Esophagus (tissue), 2 donors: ENCODE measurements at regions not wholly inside any gene's neighbourhood (a gene's known extent, or its start where the extent isn't known, plus 50 kb on each side); places are given as distances from the start of the nearest gene placed in this dataset.

Experiments used
- H3K27ac ChIP-seq, 2 donors: one replicate each; pipeline ENCODE4 v1.5.1; 2013; ENCODE audit warnings: low read depth in 2 of 2, mild to moderate bottlenecking in 2 of 2, inconsistent platforms in 1 of 2, low read length in 1 of 2, moderate library complexity in 1 of 2
- H3K27me3 ChIP-seq, 2 donors: one replicate each; pipeline ENCODE4 v1.6.1; 2013; ENCODE audit warnings: low read length in 2 of 2, control low read depth in 1 of 2, mild to moderate bottlenecking in 1 of 2; ENCODE audit not compliant: insufficient read depth in 2 of 2, control insufficient read depth in 1 of 2
- H3K36me3 ChIP-seq, 2 donors: one replicate each; pipeline ENCODE4 v1.6.1; 2013; ENCODE audit warnings: low read length in 1 of 2; ENCODE audit not compliant: control insufficient read depth in 2 of 2, insufficient read depth in 2 of 2
- H3K4me1 ChIP-seq, 2 donors: one replicate each; pipeline ENCODE4 v1.6.1; 2013; ENCODE audit warnings: low read length in 1 of 2; ENCODE audit not compliant: control insufficient read depth in 2 of 2, insufficient read depth in 2 of 2
- H3K4me3 ChIP-seq, 2 donors: one replicate each; pipeline ENCODE4 v1.5.1; 2013; ENCODE audit warnings: low read length in 2 of 2, mild to moderate bottlenecking in 2 of 2, low read depth in 1 of 2, moderate library complexity in 1 of 2
- H3K9me3 ChIP-seq, 2 donors: one replicate each; pipeline ENCODE4 v1.6.1; 2013; ENCODE audit warnings: mild to moderate bottlenecking in 2 of 2, low read depth in 1 of 2, low read length in 1 of 2, moderate library complexity in 1 of 2; ENCODE audit not compliant: control insufficient read depth in 2 of 2, insufficient read depth in 1 of 2
- WGBS, 2 donors: extraction: QIAGEN DNeasy Blood & Tissue Kit; methylation state at CpG; one replicate each; pipeline ENCODE4 v1.1.7; 2013; 5-methylcytosine and 5-hydroxymethylcytosine counted together
- donor health status: healthy with polysubstance abuse.
- donor health status: Bipolar disorder and iron deficiency.

DNA sequence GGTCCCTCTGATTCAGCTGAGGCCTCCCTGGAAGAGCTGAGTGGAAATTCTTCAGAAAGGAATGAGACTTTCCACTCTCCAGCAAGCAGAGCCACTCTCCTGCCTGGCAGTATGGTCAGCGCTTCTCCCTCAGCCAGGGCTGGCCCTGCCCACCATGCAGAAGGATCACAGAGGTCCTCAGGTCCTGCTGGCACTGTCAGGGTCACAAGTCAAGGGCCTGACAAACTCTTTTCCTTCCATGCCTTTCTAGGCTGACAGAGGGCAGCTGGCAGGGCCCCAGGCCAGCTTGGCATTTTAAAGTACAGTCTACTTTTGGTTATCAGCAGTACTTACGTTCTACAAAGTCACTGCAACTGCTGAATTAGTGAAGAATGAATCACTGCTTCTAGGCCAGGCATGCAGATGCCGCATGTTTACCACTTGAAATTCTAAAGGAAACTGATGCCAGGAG is 119.3 kb upstream of the FRMD4A start:
- no peak overlapping the region for H3K4me3 ChIP-seq
- no peaks in the 10 kb centered on the region for H3K4me1 ChIP-seq
- no peaks in the 10 kb centered on the region for H3K36me3 ChIP-seq
- no peaks in the 10 kb centered on the region for H3K27me3 ChIP-seq
- 63 to 82% methylated on average over 3 of the region's 3 CpGs for WGBS, 2 donors
- no peaks in the 10 kb centered on the region for H3K9me3 ChIP-seq
- peak overlapping the region in 1 of 2 donors; percentile 2 for H3K27ac ChIP-seq

DNA sequence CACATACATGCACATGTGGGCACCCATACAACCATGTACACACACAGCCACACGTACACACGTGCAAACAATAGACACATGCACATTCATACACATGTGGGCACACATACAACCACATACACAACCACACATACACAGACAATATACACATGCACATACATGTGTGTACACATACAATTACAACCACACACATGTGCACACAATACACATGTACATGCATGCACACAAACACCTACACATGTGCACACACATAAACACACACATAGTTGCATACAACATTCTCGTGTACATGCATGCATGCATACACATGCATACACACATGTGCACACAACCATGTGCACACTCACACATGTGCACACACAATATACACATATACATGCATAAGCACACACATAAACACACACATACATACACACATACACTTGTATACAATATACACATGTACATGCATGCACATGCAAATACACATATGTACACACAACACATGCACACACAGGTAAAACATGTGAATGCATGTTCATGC is 118.6 kb upstream of the FRMD4A start:
- H3K36me3 ChIP-seq, result no peaks in the 10 kb centered on the region
- H3K4me1 ChIP-seq, result no peaks in the 10 kb centered on the region
- 96 to 97% methylated on average over 3 of the region's 3 CpGs for WGBS, 2 donors

DNA sequence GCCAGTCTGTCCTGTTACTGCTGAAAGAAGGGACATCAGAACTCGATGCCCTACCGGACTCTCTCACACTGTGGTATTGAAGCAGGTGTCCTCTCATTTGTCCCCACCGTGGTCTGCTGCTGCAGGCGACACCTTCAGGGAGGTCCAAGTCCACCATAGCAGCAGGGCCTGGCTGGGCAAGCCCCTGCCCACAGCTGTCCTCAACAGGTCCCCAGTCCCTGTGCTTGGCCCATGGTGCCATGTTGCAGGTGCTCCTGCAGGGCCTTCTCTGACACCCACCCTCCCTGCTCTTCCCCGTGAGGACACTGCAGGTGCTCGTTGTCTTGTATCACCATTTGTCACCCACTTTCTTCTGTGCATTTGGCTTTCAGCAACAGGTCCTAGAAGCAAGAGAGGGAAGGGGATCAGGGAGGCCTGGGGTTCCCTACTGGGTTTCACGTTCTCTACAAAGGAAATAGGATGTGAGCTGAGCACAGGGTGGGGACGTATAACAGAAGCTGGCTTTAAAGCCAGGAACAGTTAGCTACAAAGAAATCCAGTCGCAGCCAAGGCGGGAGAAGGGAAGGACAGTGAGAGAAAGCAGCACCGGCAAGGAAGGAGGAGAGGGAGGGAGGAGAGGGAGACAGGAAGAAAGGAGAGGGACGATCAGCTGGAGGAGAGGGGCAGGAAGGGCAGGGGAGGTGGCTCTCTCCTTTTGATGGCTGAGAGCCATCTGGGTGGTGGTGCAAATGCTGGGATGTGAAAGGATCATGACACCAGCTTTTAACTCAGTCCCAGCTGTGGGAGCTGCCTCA is 117.7 kb upstream of the FRMD4A start:
- WGBS, 2 donors, result 73 to 75% methylated on average over 12 of the region's 12 CpGs
- Histone ChIP-seq H3K27ac (no peak overlapping the region), H3K4me3 (no peak overlapping the region), H3K36me3 (no peaks in the 10 kb centered on the region), H3K4me1 (no peaks in the 10 kb centered on the region), H3K9me3 (no peaks in the 10 kb centered on the region), H3K27me3 (no peaks in the 10 kb centered on the region)

More for the DNA sequence above, 118.6 kb upstream of the FRMD4A start:
- no peak overlapping the region for H3K27ac ChIP-seq
- no peak overlapping the region for H3K4me3 ChIP-seq
- H3K9me3 ChIP-seq, result no peaks in the 10 kb centered on the region
- no peaks in the 10 kb centered on the region for H3K27me3 ChIP-seq

DNA sequence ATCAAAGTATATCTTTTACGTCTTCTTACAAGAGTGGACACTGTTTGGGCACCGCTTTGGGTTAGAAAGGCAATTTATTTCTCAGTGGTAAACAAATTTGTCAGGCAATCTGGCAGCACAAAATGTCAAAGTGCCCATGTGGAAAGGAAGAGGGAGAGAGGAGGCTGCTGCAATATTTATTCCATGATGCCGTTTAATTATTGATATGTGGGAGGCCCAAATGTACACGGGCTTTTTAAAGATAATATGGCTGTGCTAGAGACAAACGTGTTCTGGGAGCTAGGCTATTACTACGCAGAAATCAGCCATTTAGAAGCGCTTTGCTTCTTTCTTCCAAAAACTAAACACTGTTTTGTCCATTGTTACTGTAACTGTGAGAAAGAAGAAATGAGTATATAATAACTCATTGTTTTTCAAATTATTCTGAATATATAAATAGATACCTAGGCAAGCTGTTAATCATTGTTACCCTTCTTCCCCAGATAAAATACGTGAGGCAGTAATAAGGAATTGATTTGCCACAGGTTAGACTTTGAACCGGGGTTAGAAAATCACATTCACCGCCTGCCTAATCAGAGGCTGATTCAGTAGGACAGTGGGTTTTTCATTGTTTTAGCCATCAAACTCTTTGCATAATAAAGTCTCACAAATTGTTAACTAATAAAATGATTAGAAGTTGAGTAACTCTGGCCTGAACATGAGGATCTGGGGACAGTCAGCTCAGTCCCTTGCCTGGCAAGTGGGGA is 116.5 kb upstream of the FRMD4A start:
- H3K4me1 ChIP-seq, result no peaks in the 10 kb centered on the region
- no peak overlapping the region for H3K27ac ChIP-seq
- no peaks in the 10 kb centered on the region for H3K27me3 ChIP-seq
- no peak overlapping the region for H3K4me3 ChIP-seq
- H3K36me3 ChIP-seq, result no peaks in the 10 kb centered on the region
- no peaks in the 10 kb centered on the region for H3K9me3 ChIP-seq
- WGBS, 2 donors, result 66 to 78% methylated on average over 10 of the region's 10 CpGs

DNA sequence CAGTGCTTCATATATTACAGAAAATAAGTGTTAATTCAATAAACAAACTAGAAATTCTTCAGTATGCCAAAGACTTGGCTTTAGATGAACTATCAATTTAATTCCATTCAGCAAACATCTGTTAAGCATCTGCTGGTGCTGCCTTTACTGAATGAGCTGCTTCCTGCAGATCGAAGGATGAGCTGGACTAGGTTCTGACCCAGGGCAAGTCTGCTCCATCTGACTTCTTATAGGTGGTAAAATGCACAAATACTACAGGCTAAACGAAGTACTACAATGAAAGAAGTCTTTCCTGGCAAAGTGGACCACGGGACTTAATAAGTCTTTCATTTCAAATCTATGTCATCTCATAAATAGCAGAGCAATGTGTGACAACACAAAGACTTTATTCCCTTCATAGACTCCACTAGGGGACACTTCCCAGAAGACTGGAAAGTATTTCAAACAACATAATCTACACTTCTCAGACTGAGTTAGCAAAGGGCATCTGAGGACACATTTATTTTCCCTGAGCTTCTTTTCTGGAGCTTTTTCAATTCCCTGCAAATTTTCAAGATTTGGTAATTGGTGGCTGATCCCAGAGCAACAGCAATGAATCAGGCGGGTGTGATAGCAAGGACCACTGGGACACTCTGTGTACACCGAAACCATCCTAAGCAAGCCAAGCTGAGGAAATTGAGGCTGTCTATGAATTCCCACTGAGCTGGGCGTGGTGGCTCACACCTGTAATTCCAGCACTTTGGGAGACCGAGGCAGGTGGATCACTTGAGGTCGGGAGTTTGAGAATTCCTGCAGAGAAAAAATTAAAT is 108.9 kb upstream of the FRMD4A start:
- Histone ChIP-seq H3K4me1 (no peaks in the 10 kb centered on the region), H3K27me3 (no peaks in the 10 kb centered on the region), H3K4me3 (no peak overlapping the region), H3K9me3 (no peaks in the 10 kb centered on the region), H3K27ac (no peak overlapping the region), H3K36me3 (no peaks in the 10 kb centered on the region)
- 67 to 68% methylated on average over 8 of the region's 8 CpGs for WGBS, 2 donors

DNA sequence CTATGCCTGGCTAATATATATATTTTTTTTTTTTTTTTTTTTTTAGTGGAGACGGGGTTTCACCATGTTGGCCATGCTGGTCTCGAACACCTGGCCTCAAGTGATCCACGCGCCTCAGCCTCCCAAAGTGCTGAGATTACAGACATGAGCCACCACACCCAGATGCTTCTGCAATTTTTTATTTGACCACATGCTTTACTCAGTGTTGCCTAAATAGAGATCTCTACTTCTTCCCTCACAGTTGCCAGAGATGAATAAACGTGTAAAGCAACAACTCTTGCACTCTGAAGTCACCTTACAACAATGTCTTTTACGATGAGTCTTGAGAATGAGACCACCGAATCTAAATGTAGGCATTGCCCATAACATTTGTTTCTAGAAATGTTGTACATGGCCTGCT is 107.9 kb upstream of the FRMD4A start:
- Histone ChIP-seq H3K4me1 (no peaks in the 10 kb centered on the region), H3K9me3 (no peaks in the 10 kb centered on the region), H3K27ac (no peak overlapping the region), H3K27me3 (no peaks in the 10 kb centered on the region), H3K4me3 (no peak overlapping the region), H3K36me3 (no peaks in the 10 kb centered on the region)
- WGBS, 2 donors, result 80 to 81% methylated on average over 7 of the region's 7 CpGs

DNA sequence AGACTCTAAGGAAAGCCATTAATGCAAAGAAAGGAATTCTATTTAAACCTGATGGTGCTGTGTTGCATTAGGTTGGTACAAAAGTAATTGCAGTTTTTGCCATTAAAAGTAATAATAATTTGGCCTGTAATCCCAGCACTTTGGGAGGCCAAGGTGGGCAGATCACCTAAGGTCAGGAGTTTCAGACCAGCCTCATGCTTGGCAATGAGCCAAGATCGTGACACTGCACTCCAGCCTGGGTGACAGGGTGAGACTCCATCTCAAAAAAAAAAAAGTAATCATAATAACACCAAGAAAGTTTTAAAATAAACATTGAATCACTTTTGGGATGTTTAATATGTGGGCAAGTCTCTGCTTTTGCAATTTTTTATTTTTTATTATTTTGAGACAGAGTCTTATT is 107.3 kb upstream of the FRMD4A start:
- 5 to 13% methylated on average over 1 of the region's 1 CpG for WGBS, 2 donors
- no peaks in the 10 kb centered on the region for H3K27me3 ChIP-seq
- H3K36me3 ChIP-seq, result no peaks in the 10 kb centered on the region
- H3K4me1 ChIP-seq, result no peaks in the 10 kb centered on the region
- H3K4me3 ChIP-seq, result no peak overlapping the region
- no peak overlapping the region for H3K27ac ChIP-seq
- no peaks in the 10 kb centered on the region for H3K9me3 ChIP-seq

DNA sequence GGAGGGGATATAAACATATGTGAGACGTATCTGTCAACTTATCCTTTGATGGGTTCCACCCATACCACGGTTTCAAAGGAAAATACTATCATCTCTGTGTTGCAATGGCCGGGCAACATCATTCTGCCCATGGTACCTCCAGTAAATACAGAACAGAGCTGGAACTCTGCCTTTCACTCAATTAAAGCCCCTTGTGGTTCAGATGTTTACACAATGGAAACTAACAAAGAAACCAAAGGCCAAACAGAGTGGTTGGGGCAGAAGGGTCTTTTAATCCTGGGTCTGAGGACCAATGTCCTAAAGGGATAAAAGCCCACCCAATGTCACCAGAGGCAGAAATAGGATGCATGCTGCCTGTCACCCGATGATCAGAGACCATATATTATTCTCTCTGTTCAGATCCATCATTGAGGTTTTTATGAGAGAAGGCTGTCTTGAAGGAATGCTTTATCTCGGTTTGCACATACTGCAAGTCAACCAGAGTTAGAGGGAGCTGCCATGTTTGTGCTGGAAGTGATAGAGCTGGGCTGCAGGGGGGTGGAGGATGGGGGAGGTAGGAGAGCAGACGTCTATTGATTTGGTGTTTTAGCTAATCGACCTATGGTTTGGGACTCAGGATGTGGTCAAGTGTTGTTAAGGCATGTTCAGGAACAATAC is 105.4 kb upstream of the FRMD4A start:
- no peaks in the 10 kb centered on the region for H3K4me1 ChIP-seq
- no peak overlapping the region for H3K4me3 ChIP-seq
- H3K9me3 ChIP-seq, result no peaks in the 10 kb centered on the region
- no peaks in the 10 kb centered on the region for H3K36me3 ChIP-seq
- 77 to 78% methylated on average over 7 of the region's 7 CpGs for WGBS, 2 donors
- H3K27ac ChIP-seq, result no peak overlapping the region
- H3K27me3 ChIP-seq, result no peaks in the 10 kb centered on the region

DNA sequence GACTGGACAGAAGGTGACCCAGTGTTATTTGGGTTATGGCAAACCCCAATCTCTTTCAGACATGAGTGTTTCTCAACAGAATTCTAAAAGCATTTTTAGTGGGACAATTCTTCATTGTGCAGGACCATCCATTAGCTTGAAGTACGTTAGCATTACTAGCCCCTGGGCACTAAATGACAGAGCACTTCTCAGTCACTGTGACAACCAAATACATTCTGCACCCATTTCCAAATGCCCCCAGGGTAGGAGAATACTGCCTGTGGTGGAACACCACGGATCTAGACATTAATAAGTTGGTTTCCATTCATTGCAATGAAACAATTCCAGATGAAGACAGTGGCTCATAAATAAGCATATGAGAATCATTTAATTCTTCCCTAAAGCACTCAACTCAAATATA is 102.4 kb upstream of the FRMD4A start:
- no peak overlapping the region for H3K27ac ChIP-seq
- no peaks in the 10 kb centered on the region for H3K4me1 ChIP-seq
- WGBS, 2 donors, result 49 to 63% methylated on average over 2 of the region's 2 CpGs
- H3K27me3 ChIP-seq, result peaks cover 0 to 2% of the 10 kb centered on the region in 2 donors
- no peak overlapping the region for H3K4me3 ChIP-seq
- no peaks in the 10 kb centered on the region for H3K9me3 ChIP-seq
- no peaks in the 10 kb centered on the region for H3K36me3 ChIP-seq
